ENCODE measurements at regions not wholly inside any gene's neighbourhood (a gene's known extent, or its start where the extent isn't known, plus 50 kb on each side); places are given as distances from the start of the nearest gene placed in this dataset.

GRCh38 chr4:144556636-144557035 lies 89.3 kb upstream of the HHIP start:
- no peak for TF ChIP-seq CTCF (conservative IDR thresholded peaks at IDR 0.05 in 1 of 2, IDR thresholded peaks at IDR 0.05 in 1 of 2; ENCODE audit: extremely low read depth in 1 of 2, insufficient read depth in 1 of 2, low read depth in 1 of 2, low read length in 2 of 2)
- TF ChIP-seq EZH2 (IDR thresholded peaks at IDR 0.05; ENCODE audit: borderline replicate concordance, low read length), result no peak
